GM23338 (cell line): ENCODE measurements at regions not wholly inside any gene's neighbourhood (a gene's known extent, or its start where the extent isn't known, plus 50 kb on each side); places are given as distances from the start of the nearest gene placed in this dataset.

Experiments used
- ATAC-seq: fragments of 200-7000 bp; cut with Tn5 transposase; 3 replicates; pipeline ENCODE4 v1.9.1; 2020
- DNase-seq: peaks from one replicate; pipeline ENCODE4 v3.0.0-alpha.2; 2015; ENCODE audit warnings: low spot score
- H2AFZ ChIP-seq: fragments of 200-600 bp; sonication (generic); 2 replicates; pipeline ENCODE4 v1.8.0; 2016; ENCODE audit warnings: antibody characterized with exemption, mild to moderate bottlenecking, moderate library complexity
- H3F3A ChIP-seq: fragments of 200-600 bp; sonication (generic); replicated peaks from 2 replicates; pipeline ENCODE4 v1.8.0; 2017; ENCODE audit warnings: antibody characterized with exemption, mixed run types, low read depth
- H3K27ac ChIP-seq: fragments of 200-600 bp; sonication (generic); 2 replicates; pipeline ENCODE4 v1.6.1; 2016; ENCODE audit warnings: low read depth
- H3K27me3 ChIP-seq: fragments of 200-600 bp; sonication (generic); 2 replicates; pipeline ENCODE4 v1.8.0; 2016; ENCODE audit warnings: mild to moderate bottlenecking, mixed run types, moderate library complexity; ENCODE audit not compliant: insufficient read depth
- H3K36me3 ChIP-seq: fragments of 200-600 bp; sonication (generic); 2 replicates; pipeline ENCODE4 v1.8.0; 2016; ENCODE audit warnings: mild to moderate bottlenecking; ENCODE audit not compliant: insufficient read depth
- H3K4me1 ChIP-seq: fragments of 200-600 bp; sonication (generic); 2 replicates; pipeline ENCODE4 v1.8.0; 2016; ENCODE audit warnings: mild to moderate bottlenecking, moderate library complexity; ENCODE audit not compliant: insufficient read depth
- H3K4me2 ChIP-seq: fragments of 200-600 bp; sonication (generic); 2 replicates; pipeline ENCODE4 v1.7.1; 2017; ENCODE audit warnings: mixed run types
- H3K4me3 ChIP-seq: fragments of 200-600 bp; sonication (generic); 2 replicates; pipeline ENCODE4 v1.6.1; 2016; ENCODE audit warnings: mixed run types
- H3K79me2 ChIP-seq: fragments of 200-600 bp; sonication (generic); replicated peaks from 2 replicates; pipeline ENCODE4 v1.8.0; 2017; ENCODE audit warnings: mild to moderate bottlenecking; ENCODE audit not compliant: insufficient read depth
- H3K9me2 ChIP-seq: fragments of 200-600 bp; sonication (generic); 2 replicates; pipeline ENCODE4 v1.8.0; 2017; ENCODE audit not compliant: insufficient read depth
- H4K20me1 ChIP-seq: fragments of 200-600 bp; sonication (generic); replicated peaks from 2 replicates; pipeline ENCODE4 v1.8.0; 2017; ENCODE audit warnings: mild to moderate bottlenecking; ENCODE audit not compliant: insufficient read depth
- H3K27ac Mint-ChIP-seq: 2 replicates; pipeline ENCODE4 v1.8.0; 2020; ENCODE audit warnings: inconsistent platforms, mild to moderate bottlenecking, moderate library complexity, mixed read lengths
- H3K27me3 Mint-ChIP-seq: 3 replicates; pipeline ENCODE4 v1.8.0; 2022; ENCODE audit warnings: low read depth, mild to moderate bottlenecking, moderate library complexity, mixed read lengths, inconsistent platforms; ENCODE audit not compliant: insufficient read depth, poor library complexity
- H3K36me3 Mint-ChIP-seq: 3 replicates; pipeline ENCODE4 v1.8.0; 2021; ENCODE audit warnings: low read depth, mild to moderate bottlenecking, inconsistent platforms, moderate library complexity, mixed read lengths
- H3K4me1 Mint-ChIP-seq: 3 replicates; pipeline ENCODE4 v1.8.0; 2020; ENCODE audit warnings: mild to moderate bottlenecking, inconsistent platforms, mixed read lengths
- H3K4me3 Mint-ChIP-seq: 3 replicates; pipeline ENCODE4 v1.8.0; 2021; ENCODE audit warnings: moderate library complexity, mild to moderate bottlenecking, inconsistent platforms, mixed read lengths
- H3K9me3 Mint-ChIP-seq: 3 replicates; pipeline ENCODE4 v1.8.0; 2020; ENCODE audit warnings: moderate library complexity, mild to moderate bottlenecking, inconsistent platforms, mixed read lengths
- CREB1 ChIP-seq: fragments of 250-450 bp; sonication (Bioruptor Pico); IDR thresholded peaks from 2 replicates; pipeline ENCODE4 v1.5.0; 2020; ENCODE audit warnings: low read depth, mild to moderate bottlenecking, moderate library complexity
- EZH2 ChIP-seq: fragments of 200-600 bp; sonication (generic); IDR thresholded peaks from one replicate; pipeline ENCODE4 v1.8.0; 2017; ENCODE audit warnings: antibody characterized with exemption, mild to moderate bottlenecking, low read depth; ENCODE audit not compliant: unreplicated experiment
- EZH2phosphoT487 ChIP-seq: fragments of 200-600 bp; sonication (generic); IDR thresholded peaks from one replicate; pipeline ENCODE4 v1.8.1; 2018; ENCODE audit warnings: antibody characterized with exemption; ENCODE audit not compliant: unreplicated experiment
- JUNB ChIP-seq: IDR thresholded peaks from one replicate; pipeline ENCODE4 v1.6.1; 2016; ENCODE audit warnings: antibody characterized with exemption; ENCODE audit not compliant: unreplicated experiment
- NANOG ChIP-seq: IDR thresholded peaks from 2 replicates; pipeline ENCODE4 v1.6.1; 2016; ENCODE audit warnings: antibody characterized with exemption, borderline replicate concordance
- POLR2AphosphoS5 ChIP-seq: IDR thresholded peaks from 2 replicates; pipeline ENCODE4 v1.6.1; 2016; ENCODE audit warnings: antibody characterized with exemption, low read depth
- STAT1 ChIP-seq: IDR thresholded peaks from one replicate; pipeline ENCODE4 v1.6.1; 2016; ENCODE audit warnings: antibody characterized with exemption; ENCODE audit not compliant: unreplicated experiment
- ZNF114 ChIP-seq: fragments of 250-450 bp; sonication (Bioruptor Pico); IDR thresholded peaks from 2 replicates; pipeline ENCODE4 v1.5.0; 2020; ENCODE audit warnings: mild to moderate bottlenecking, moderate library complexity
- ZNF331 ChIP-seq: fragments of 250-450 bp; sonication (Bioruptor Pico); IDR thresholded peaks from 2 replicates; pipeline ENCODE4 v1.5.0; 2020; ENCODE audit warnings: low read depth, mild to moderate bottlenecking, moderate library complexity
- TF ChIP-seq, protein P1 (sequence below): fragments of 250-450 bp; sonication (Bioruptor Pico); IDR thresholded peaks from 2 replicates; pipeline ENCODE4 v1.5.0; 2020; ENCODE audit warnings: mild to moderate bottlenecking, moderate library complexity
- TF ChIP-seq, protein P2 (sequence below): IDR thresholded peaks from one replicate; pipeline ENCODE4 v1.6.1; 2018; ENCODE audit warnings: antibody characterized with exemption; ENCODE audit not compliant: unreplicated experiment
- TF ChIP-seq, protein P3 (sequence below), 2 experiments: fragments of 200-600 bp in 1 of 2; sonication (generic) in 1 of 2; conservative IDR thresholded peaks; 2 replicates each; pipeline versions ENCODE4 v1.5.1 to v1.6.1; 2016 to 2017; ENCODE audit warnings: antibody characterized with exemption in 2 of 2, low read depth in 2 of 2, mild to moderate bottlenecking in 2 of 2, moderate library complexity in 1 of 2
- TF ChIP-seq, protein P4 (sequence below): IDR thresholded peaks from 2 replicates; pipeline ENCODE4 v1.6.1; 2016; ENCODE audit warnings: antibody characterized with exemption

DNA sequence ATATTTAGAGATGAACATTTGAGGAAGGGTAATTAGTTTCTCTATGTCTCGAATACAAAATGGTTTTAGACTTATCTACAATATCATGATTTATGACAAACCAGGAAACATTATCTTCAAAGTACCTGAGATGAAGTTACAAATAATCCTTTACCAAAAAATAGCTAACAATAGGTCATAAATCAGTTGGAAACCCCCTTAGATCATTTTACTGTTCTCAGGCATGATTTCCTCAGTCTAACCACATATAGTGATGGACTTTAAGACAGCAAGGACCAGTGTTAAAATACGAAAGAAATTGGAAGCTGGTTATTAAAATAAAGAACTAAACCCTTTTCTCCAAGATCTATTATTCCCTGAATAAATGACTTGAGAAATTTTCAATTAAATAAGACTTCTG lies 235.4 kb downstream of the RASSF9 start:
- H2AFZ ChIP-seq, result no peak overlapping the region
- ATAC-seq, result no peak
- Mint-ChIP-seq H3K36me3 (peaks cover 13% of the 10 kb centered on the region), H3K27ac (no peak overlapping the region), H3K9me3 (peaks cover 13% of the 10 kb centered on the region), H3K27me3 (peaks cover 5% of the 10 kb centered on the region), H3K4me1 (no peaks in the 10 kb centered on the region), H3K4me3 (no peak overlapping the region)
- H3K79me2 ChIP-seq, result no peaks in the 10 kb centered on the region
- DNase-seq, result no peak
- TF ChIP-seq ZNF331 (CRISPR knock-in tag), result no peak
- TF ChIP-seq CREB1 (CRISPR knock-in tag), result no peak
- TF ChIP-seq NANOG, result no peak
- TF ChIP-seq JUNB, result no peak
- TF ChIP-seq, protein P1, sequence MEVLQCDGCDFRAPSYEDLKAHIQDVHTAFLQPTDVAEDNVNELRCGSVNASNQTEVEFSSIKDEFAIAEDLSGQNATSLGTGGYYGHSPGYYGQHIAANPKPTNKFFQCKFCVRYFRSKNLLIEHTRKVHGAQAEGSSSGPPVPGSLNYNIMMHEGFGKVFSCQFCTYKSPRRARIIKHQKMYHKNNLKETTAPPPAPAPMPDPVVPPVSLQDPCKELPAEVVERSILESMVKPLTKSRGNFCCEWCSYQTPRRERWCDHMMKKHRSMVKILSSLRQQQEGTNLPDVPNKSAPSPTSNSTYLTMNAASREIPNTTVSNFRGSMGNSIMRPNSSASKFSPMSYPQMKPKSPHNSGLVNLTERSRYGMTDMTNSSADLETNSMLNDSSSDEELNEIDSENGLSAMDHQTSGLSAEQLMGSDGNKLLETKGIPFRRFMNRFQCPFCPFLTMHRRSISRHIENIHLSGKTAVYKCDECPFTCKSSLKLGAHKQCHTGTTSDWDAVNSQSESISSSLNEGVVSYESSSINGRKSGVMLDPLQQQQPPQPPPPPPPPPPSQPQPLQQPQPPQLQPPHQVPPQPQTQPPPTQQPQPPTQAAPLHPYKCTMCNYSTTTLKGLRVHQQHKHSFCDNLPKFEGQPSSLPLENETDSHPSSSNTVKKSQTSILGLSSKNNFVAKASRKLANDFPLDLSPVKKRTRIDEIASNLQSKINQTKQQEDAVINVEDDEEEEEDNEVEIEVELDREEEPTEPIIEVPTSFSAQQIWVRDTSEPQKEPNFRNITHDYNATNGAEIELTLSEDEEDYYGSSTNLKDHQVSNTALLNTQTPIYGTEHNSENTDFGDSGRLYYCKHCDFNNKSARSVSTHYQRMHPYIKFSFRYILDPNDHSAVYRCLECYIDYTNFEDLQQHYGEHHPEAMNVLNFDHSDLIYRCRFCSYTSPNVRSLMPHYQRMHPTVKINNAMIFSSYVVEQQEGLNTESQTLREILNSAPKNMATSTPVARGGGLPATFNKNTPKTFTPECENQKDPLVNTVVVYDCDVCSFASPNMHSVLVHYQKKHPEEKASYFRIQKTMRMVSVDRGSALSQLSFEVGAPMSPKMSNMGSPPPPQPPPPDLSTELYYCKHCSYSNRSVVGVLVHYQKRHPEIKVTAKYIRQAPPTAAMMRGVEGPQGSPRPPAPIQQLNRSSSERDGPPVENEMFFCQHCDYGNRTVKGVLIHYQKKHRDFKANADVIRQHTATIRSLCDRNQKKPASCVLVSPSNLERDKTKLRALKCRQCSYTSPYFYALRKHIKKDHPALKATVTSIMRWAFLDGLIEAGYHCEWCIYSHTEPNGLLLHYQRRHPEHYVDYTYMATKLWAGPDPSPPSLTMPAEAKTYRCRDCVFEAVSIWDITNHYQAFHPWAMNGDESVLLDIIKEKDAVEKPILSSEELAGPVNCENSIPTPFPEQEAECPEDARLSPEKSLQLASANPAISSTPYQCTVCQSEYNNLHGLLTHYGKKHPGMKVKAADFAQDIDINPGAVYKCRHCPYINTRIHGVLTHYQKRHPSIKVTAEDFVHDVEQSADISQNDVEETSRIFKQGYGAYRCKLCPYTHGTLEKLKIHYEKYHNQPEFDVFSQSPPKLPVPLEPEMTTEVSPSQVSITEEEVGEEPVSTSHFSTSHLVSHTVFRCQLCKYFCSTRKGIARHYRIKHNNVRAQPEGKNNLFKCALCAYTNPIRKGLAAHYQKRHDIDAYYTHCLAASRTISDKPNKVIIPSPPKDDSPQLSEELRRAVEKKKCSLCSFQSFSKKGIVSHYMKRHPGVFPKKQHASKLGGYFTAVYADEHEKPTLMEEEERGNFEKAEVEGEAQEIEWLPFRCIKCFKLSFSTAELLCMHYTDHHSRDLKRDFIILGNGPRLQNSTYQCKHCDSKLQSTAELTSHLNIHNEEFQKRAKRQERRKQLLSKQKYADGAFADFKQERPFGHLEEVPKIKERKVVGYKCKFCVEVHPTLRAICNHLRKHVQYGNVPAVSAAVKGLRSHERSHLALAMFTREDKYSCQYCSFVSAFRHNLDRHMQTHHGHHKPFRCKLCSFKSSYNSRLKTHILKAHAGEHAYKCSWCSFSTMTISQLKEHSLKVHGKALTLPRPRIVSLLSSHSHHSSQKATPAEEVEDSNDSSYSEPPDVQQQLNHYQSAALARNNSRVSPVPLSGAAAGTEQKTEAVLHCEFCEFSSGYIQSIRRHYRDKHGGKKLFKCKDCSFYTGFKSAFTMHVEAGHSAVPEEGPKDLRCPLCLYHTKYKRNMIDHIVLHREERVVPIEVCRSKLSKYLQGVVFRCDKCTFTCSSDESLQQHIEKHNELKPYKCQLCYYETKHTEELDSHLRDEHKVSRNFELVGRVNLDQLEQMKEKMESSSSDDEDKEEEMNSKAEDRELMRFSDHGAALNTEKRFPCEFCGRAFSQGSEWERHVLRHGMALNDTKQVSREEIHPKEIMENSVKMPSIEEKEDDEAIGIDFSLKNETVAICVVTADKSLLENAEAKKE (CRISPR knock-in tag), result no peak
- TF ChIP-seq EZH2phosphoT487, result no peak
- TF ChIP-seq, protein P2, sequence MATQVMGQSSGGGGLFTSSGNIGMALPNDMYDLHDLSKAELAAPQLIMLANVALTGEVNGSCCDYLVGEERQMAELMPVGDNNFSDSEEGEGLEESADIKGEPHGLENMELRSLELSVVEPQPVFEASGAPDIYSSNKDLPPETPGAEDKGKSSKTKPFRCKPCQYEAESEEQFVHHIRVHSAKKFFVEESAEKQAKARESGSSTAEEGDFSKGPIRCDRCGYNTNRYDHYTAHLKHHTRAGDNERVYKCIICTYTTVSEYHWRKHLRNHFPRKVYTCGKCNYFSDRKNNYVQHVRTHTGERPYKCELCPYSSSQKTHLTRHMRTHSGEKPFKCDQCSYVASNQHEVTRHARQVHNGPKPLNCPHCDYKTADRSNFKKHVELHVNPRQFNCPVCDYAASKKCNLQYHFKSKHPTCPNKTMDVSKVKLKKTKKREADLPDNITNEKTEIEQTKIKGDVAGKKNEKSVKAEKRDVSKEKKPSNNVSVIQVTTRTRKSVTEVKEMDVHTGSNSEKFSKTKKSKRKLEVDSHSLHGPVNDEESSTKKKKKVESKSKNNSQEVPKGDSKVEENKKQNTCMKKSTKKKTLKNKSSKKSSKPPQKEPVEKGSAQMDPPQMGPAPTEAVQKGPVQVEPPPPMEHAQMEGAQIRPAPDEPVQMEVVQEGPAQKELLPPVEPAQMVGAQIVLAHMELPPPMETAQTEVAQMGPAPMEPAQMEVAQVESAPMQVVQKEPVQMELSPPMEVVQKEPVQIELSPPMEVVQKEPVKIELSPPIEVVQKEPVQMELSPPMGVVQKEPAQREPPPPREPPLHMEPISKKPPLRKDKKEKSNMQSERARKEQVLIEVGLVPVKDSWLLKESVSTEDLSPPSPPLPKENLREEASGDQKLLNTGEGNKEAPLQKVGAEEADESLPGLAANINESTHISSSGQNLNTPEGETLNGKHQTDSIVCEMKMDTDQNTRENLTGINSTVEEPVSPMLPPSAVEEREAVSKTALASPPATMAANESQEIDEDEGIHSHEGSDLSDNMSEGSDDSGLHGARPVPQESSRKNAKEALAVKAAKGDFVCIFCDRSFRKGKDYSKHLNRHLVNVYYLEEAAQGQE, result no peak
- TF ChIP-seq, protein P3, sequence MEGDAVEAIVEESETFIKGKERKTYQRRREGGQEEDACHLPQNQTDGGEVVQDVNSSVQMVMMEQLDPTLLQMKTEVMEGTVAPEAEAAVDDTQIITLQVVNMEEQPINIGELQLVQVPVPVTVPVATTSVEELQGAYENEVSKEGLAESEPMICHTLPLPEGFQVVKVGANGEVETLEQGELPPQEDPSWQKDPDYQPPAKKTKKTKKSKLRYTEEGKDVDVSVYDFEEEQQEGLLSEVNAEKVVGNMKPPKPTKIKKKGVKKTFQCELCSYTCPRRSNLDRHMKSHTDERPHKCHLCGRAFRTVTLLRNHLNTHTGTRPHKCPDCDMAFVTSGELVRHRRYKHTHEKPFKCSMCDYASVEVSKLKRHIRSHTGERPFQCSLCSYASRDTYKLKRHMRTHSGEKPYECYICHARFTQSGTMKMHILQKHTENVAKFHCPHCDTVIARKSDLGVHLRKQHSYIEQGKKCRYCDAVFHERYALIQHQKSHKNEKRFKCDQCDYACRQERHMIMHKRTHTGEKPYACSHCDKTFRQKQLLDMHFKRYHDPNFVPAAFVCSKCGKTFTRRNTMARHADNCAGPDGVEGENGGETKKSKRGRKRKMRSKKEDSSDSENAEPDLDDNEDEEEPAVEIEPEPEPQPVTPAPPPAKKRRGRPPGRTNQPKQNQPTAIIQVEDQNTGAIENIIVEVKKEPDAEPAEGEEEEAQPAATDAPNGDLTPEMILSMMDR (conservative IDR thresholded peaks at IDR 0.05; ENCODE audit: low read depth in 2 of 2), result no peak
- TF ChIP-seq, protein P4, sequence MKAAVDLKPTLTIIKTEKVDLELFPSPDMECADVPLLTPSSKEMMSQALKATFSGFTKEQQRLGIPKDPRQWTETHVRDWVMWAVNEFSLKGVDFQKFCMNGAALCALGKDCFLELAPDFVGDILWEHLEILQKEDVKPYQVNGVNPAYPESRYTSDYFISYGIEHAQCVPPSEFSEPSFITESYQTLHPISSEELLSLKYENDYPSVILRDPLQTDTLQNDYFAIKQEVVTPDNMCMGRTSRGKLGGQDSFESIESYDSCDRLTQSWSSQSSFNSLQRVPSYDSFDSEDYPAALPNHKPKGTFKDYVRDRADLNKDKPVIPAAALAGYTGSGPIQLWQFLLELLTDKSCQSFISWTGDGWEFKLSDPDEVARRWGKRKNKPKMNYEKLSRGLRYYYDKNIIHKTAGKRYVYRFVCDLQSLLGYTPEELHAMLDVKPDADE, result no peak
- no peak for TF ChIP-seq POLR2AphosphoS5
- TF ChIP-seq STAT1, result no peak
- TF ChIP-seq ZNF114 (CRISPR knock-in tag), result no peak
- no peak for TF ChIP-seq EZH2
- no peak overlapping the region for H3K4me3 ChIP-seq
- no peaks in the 10 kb centered on the region for H3K9me2 ChIP-seq
- H3F3A ChIP-seq, result no peaks in the 10 kb centered on the region
- H4K20me1 ChIP-seq, result no peaks in the 10 kb centered on the region
- no peaks in the 10 kb centered on the region for H3K27me3 ChIP-seq
- H3K36me3 ChIP-seq, result no peaks in the 10 kb centered on the region
- no peak overlapping the region for H3K27ac ChIP-seq
- H3K4me2 ChIP-seq, result no peak overlapping the region
- no peaks in the 10 kb centered on the region for H3K4me1 ChIP-seq
